Bone marrow (tissue), 2 donors: ENCODE measurements at regions not wholly inside any gene's neighbourhood (a gene's known extent, or its start where the extent isn't known, plus 50 kb on each side); places are given as distances from the start of the nearest gene placed in this dataset.

ENCODE experiments used
- DNase-seq, 2 donors: peaks; one replicate each; lab custom pipeline; 2025; lab: John Stamatoyannopoulos, UW

- DNase-seq = no peak
Observed at GRCh38 chr4:133472244-133472643, 323.1 kb downstream of the PCDH10 start.

GRCh38 chr4:133467290-133467947 lies 318.3 kb downstream of the PCDH10 start:
- no peak for DNase-seq

GRCh38 chr4:133465022-133465421 lies 315.9 kb downstream of the PCDH10 start:
- no peak for DNase-seq

GRCh38 chr4:133464311-133464710 lies 315.2 kb downstream of the PCDH10 start:
- DNase-seq = no peak

GRCh38 chr4:133452678-133453077 lies 303.6 kb downstream of the PCDH10 start:
- DNase-seq = no peak

GRCh38 chr4:133450813-133451212 lies 301.7 kb downstream of the PCDH10 start:
- DNase-seq = no peak

- no peak for DNase-seq
Observed at GRCh38 chr4:133440404-133440803, 291.3 kb downstream of the PCDH10 start.

GRCh38 chr4:133439830-133440229 lies 290.7 kb downstream of the PCDH10 start:
- no peak for DNase-seq

- DNase-seq = no peak
Observed at GRCh38 chr4:133424605-133425004, 275.5 kb downstream of the PCDH10 start.

- no peak for DNase-seq
Observed at GRCh38 chr4:133403913-133404312, 254.8 kb downstream of the PCDH10 start.

- no peak for DNase-seq
Observed at GRCh38 chr4:133402616-133403015, 253.5 kb downstream of the PCDH10 start.

GRCh38 chr4:133394971-133395627 lies 246.0 kb downstream of the PCDH10 start:
- no peak for DNase-seq

GRCh38 chr4:133390198-133390855 lies 241.2 kb downstream of the PCDH10 start:
- DNase-seq = no peak

GRCh38 chr4:133389029-133389428 lies 239.9 kb downstream of the PCDH10 start:
- DNase-seq = no peak

GRCh38 chr4:133385161-133385954 lies 236.3 kb downstream of the PCDH10 start:
- no peak for DNase-seq

- DNase-seq = no peak
Observed at GRCh38 chr4:133379681-133380438, 230.8 kb downstream of the PCDH10 start.

- DNase-seq = no peak
Observed at GRCh38 chr4:133377286-133377685, 228.2 kb downstream of the PCDH10 start.

GRCh38 chr4:133372699-133373098 lies 223.6 kb downstream of the PCDH10 start:
- no peak for DNase-seq

- no peak for DNase-seq
Observed at GRCh38 chr4:133355633-133356032, 206.5 kb downstream of the PCDH10 start.

GRCh38 chr4:133347409-133347808 lies 198.3 kb downstream of the PCDH10 start:
- DNase-seq = no peak

- DNase-seq = no peak
Observed at GRCh38 chr4:133324491-133324890, 175.4 kb downstream of the PCDH10 start.

- DNase-seq = no peak
Observed at GRCh38 chr4:133323670-133324069, 174.6 kb downstream of the PCDH10 start.
